Lower leg skin (tissue), 3 donors: ENCODE measurements at regions not wholly inside any gene's neighbourhood (a gene's known extent, or its start where the extent isn't known, plus 50 kb on each side); places are given as distances from the start of the nearest gene placed in this dataset.

ENCODE experiments used
- POLR2A ChIP-seq, 2 donors: fragments of 450-650 bp; IDR thresholded peaks; one replicate each; pipeline ENCODE4 v1.6.1; 2016 to 2017; ENCODE audit warnings: antibody characterized with exemption in 2 of 2, mild to moderate bottlenecking in 1 of 2, moderate library complexity in 1 of 2
- TF ChIP-seq, protein P1 (sequence below), 3 donors: fragments of 450-650 bp; IDR thresholded peaks; one replicate each; pipeline ENCODE4 v1.5.1; 2016; ENCODE audit warnings: antibody characterized with exemption in 3 of 3, mild to moderate bottlenecking in 3 of 3, moderate library complexity in 2 of 3

DNA sequence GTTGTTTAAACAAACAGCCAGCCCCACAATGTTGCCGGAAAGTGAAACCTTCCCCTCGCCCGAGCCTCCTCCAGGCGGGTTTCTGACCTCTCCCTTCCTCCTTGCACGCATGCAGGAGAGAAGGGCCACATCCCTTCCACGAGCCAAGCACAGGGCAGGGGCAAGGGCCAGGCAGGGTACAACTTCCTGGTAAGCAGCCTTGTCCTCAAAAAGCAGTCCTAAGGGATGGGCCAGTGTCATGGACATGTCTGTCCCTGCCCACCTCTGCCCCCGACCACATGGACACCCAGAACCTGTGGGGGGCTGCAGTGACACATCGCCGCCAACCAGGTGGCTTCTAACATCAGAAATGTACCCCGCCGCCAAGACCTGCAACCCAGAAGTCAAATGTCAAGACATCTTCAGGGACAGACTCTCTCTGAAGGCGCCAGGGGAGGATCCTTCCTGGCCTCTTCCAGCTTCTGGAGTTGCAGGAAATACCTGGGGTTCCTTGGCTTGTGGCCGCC lies 145.3 kb downstream of the CRYBB2 start:
- no peak for TF ChIP-seq POLR2A (IDR thresholded peaks at IDR 0.05)
- TF ChIP-seq, protein P1, sequence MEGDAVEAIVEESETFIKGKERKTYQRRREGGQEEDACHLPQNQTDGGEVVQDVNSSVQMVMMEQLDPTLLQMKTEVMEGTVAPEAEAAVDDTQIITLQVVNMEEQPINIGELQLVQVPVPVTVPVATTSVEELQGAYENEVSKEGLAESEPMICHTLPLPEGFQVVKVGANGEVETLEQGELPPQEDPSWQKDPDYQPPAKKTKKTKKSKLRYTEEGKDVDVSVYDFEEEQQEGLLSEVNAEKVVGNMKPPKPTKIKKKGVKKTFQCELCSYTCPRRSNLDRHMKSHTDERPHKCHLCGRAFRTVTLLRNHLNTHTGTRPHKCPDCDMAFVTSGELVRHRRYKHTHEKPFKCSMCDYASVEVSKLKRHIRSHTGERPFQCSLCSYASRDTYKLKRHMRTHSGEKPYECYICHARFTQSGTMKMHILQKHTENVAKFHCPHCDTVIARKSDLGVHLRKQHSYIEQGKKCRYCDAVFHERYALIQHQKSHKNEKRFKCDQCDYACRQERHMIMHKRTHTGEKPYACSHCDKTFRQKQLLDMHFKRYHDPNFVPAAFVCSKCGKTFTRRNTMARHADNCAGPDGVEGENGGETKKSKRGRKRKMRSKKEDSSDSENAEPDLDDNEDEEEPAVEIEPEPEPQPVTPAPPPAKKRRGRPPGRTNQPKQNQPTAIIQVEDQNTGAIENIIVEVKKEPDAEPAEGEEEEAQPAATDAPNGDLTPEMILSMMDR (IDR thresholded peaks at IDR 0.05) = no peak
